Upper lobe of left lung (tissue), 6 donors: ENCODE measurements at regions not wholly inside any gene's neighbourhood (a gene's known extent, or its start where the extent isn't known, plus 50 kb on each side); places are given as distances from the start of the nearest gene placed in this dataset.

Experiments used
- ATAC-seq, 2 donors: fragments of 200-7000 bp; cut with Tn5 transposase; one replicate each; pipeline ENCODE4 v1.9.1; 2022; ENCODE audit warnings: mild to moderate bottlenecking in 2 of 2, moderate library complexity in 2 of 2; ENCODE audit not compliant: low FRiP score in 2 of 2
- DNase-seq, 2 donors: peaks; one replicate each; pipeline ENCODE4 v3.0.0-alpha.2; 2019 to 2020
- H3K27ac ChIP-seq, 4 donors: fragments of 200-600 bp; sonication (generic); one replicate each; pipeline ENCODE4 v1.5.1; 2016 to 2019
- H3K27me3 ChIP-seq, 4 donors: fragments of 200-600 bp; sonication (generic); one replicate each; pipeline ENCODE4 v1.5.1; 2017 to 2019
- H3K36me3 ChIP-seq, 4 donors: fragments of 200-600 bp; sonication (generic); one replicate each; pipeline ENCODE4 v1.5.1; 2016 to 2019
- H3K4me1 ChIP-seq, 4 donors: fragments of 200-600 bp; sonication (generic); one replicate each; pipeline ENCODE4 v1.5.1; 2018 to 2019
- H3K4me3 ChIP-seq, 4 donors: fragments of 200-600 bp; sonication (generic); one replicate each; pipeline ENCODE4 v1.5.1; 2017 to 2019; ENCODE audit warnings: mild to moderate bottlenecking in 2 of 4, moderate library complexity in 1 of 4
- H3K9me3 ChIP-seq, 4 donors: fragments of 200-600 bp; sonication (generic); one replicate each; pipeline ENCODE4 v1.5.1; 2018 to 2019
- EP300 ChIP-seq, 4 donors: sonication (generic); formaldehyde crosslinking; IDR thresholded peaks; one replicate each; pipeline ENCODE4 v1.5.1; 2017; ENCODE audit warnings: antibody characterized with exemption in 4 of 4, control low read depth in 2 of 4
- POLR2A ChIP-seq, 4 donors: fragments of 450-650 bp; IDR thresholded peaks; one replicate each; pipeline ENCODE4 v1.5.1; 2016 to 2017; ENCODE audit warnings: antibody characterized with exemption in 4 of 4, mild to moderate bottlenecking in 2 of 4
- POLR2AphosphoS5 ChIP-seq, 2 donors: sonication (generic); formaldehyde crosslinking; IDR thresholded peaks; one replicate each; pipeline ENCODE4 v1.5.1; 2017; ENCODE audit warnings: antibody characterized with exemption in 2 of 2
- WGBS, 2 donors: methylation state at CpG; one replicate each; pipeline ENCODE4 v1.1.5; 2017 to 2018; 5-methylcytosine and 5-hydroxymethylcytosine counted together
- TF ChIP-seq, protein P1 (sequence below), 6 experiments: fragments of 450-650 bp in 4 of 6; fragments of 200-600 bp in 2 of 6; sonication (generic) in 2 of 6; IDR thresholded peaks; one replicate each; pipeline ENCODE4 v1.5.1; 2016 to 2019; ENCODE audit warnings: antibody characterized with exemption in 6 of 6
- donor health status: DM: no; HTN: no; CAD: no; lungs with moderate emphysema.
- donor health status: DM: no; HTN: yes; CAD: no; lungs with severe emphysema.

DNA sequence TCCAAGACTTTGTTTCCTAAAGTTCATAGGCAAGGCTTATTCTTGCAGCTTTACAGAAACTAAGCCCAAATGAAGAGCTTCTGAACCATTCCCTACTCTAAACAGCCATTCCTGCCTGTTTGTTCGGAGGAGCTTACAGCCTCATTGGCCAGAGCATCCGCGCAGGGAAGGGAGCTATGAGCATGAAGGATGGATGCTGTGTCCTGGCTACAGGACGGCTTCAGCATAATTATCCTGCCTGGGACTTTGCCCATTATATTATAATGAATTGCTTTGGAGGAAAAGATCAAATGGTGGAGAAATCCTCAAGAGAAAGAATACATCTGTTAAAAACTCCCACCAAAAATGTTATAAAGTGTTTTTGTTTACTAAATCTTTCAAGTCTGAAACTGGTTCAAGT lies 378.2 kb upstream of the BTBD3 start:
- no peak for TF ChIP-seq POLR2A (IDR thresholded peaks at IDR 0.05)
- Histone ChIP-seq H3K4me1 (peaks cover 0 to 5% (median 1%) of the 10 kb centered on the region in 4 donors), H3K36me3 (no peaks in the 10 kb centered on the region), H3K27me3 (no peaks in the 10 kb centered on the region), H3K27ac (no peak overlapping the region), H3K4me3 (no peak overlapping the region), H3K9me3 (no peaks in the 10 kb centered on the region)
- DNase-seq (no peak), ATAC-seq (no peak)
- 68 to 71% methylated on average over 4 of the region's 4 CpGs for WGBS, 2 donors

DNA sequence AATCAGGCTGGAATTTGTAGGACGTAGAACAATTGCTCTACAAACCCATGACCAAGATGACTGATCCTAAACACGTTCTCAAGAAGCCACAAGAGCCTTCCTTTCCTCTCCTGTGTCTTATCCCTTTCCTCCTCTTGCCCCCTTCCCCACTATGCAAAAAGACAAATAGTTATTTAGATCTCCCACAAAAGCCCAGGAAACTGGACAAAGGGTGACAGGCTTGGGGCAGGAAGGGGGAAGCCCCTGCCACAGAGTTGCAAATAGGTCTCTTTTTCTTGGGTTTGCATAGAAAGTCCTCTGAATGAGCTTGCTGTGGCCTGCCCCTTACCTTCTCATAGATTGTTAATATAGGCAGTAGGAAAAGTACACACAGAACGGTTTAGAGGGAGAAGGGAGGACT lies 377.1 kb upstream of the BTBD3 start:
- ATAC-seq: no peak
- no peaks in the 10 kb centered on the region for H3K27me3 ChIP-seq
- WGBS, 2 donors: 72 to 76% methylated on average over 3 of the region's 3 CpGs
- H3K4me1 ChIP-seq: peaks cover 0 to 5% (median 1%) of the 10 kb centered on the region in 4 donors
- H3K36me3 ChIP-seq: no peaks in the 10 kb centered on the region
- H3K27ac ChIP-seq: no peak overlapping the region
- H3K4me3 ChIP-seq: no peak overlapping the region
- TF ChIP-seq, protein P1, sequence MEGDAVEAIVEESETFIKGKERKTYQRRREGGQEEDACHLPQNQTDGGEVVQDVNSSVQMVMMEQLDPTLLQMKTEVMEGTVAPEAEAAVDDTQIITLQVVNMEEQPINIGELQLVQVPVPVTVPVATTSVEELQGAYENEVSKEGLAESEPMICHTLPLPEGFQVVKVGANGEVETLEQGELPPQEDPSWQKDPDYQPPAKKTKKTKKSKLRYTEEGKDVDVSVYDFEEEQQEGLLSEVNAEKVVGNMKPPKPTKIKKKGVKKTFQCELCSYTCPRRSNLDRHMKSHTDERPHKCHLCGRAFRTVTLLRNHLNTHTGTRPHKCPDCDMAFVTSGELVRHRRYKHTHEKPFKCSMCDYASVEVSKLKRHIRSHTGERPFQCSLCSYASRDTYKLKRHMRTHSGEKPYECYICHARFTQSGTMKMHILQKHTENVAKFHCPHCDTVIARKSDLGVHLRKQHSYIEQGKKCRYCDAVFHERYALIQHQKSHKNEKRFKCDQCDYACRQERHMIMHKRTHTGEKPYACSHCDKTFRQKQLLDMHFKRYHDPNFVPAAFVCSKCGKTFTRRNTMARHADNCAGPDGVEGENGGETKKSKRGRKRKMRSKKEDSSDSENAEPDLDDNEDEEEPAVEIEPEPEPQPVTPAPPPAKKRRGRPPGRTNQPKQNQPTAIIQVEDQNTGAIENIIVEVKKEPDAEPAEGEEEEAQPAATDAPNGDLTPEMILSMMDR (IDR thresholded peaks at IDR 0.05): no peak
- TF ChIP-seq POLR2A (IDR thresholded peaks at IDR 0.05) (no peak), POLR2AphosphoS5 (IDR thresholded peaks at IDR 0.05) (no peak), EP300 (IDR thresholded peaks at IDR 0.05) (no peak)
- no peak for DNase-seq
- no peaks in the 10 kb centered on the region for H3K9me3 ChIP-seq

DNA sequence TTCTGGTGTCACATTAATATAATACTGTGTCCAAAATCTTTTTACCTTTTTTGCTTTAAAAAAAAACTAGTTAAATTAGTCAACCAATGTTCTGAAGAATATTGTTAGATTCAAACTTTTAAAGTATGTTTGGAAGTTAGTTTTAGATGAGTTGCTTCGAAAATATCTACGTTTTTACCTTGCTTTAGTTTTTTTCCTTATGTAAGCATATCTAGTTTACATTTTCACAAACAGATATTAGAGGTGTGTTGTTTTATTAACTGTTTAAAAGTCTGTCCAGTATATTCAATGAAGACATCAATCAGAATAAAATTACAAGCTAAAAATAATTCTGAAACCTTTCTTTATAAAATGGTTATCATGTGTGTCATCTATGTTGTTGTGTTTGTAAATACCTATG lies 375.0 kb upstream of the BTBD3 start:
- no peaks in the 10 kb centered on the region for H3K9me3 ChIP-seq
- H3K27ac ChIP-seq: no peak overlapping the region
- TF ChIP-seq, protein P1 (IDR thresholded peaks at IDR 0.05): no peak
- TF ChIP-seq POLR2AphosphoS5 (IDR thresholded peaks at IDR 0.05): no peak
- no peaks in the 10 kb centered on the region for H3K27me3 ChIP-seq
- no peaks in the 10 kb centered on the region for H3K36me3 ChIP-seq
- WGBS, 2 donors: 72 to 82% methylated on average over 2 of the region's 2 CpGs
- ATAC-seq (no peak), DNase-seq (no peak)
- peaks cover 0 to 5% (median 1%) of the 10 kb centered on the region in 4 donors for H3K4me1 ChIP-seq
- no peak overlapping the region for H3K4me3 ChIP-seq

DNA sequence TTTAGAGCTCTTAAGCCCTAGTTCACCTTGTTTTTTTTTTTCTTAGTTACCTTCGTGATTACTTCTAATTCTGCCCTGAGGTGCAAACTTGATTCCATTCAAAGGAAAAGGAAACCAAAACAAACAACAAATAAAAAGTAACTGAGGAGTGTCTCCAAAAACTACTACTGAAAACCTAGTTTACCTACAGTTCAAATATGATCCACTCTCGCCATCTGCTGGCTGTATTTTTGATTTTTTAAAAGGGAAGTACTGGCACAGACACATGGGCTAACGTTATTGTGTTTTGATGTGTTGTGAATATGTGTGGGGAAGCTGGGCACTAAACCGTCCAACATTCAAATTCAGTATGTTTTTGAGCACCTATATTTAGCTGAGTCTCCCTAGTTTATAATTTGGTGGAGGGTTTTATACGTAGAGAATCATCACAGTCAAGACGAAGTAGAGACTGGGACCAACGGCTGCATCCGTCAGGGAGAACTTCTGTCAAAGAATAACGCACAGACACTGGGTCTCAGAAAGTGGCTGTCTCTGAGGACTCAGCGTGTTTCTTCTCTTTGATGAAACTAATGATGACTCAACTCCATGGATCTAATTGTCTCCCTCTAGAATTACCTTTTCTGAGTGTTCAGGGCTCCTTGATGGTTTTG lies 373.5 kb upstream of the BTBD3 start:
- Histone ChIP-seq H3K27ac (no peak overlapping the region), H3K4me1 (peaks cover 0 to 5% (median 1%) of the 10 kb centered on the region in 4 donors), H3K4me3 (no peak overlapping the region), H3K36me3 (no peaks in the 10 kb centered on the region), H3K9me3 (no peaks in the 10 kb centered on the region), H3K27me3 (no peaks in the 10 kb centered on the region)
- 12% methylated on average over 8 to 10 of the region's 10 CpGs for WGBS, 2 donors
- TF ChIP-seq, protein P1 (IDR thresholded peaks at IDR 0.05): peak in 5 of 6 experiments; percentile 26 to 68 (median 59)
- no peak for TF ChIP-seq EP300 (IDR thresholded peaks at IDR 0.05)
- DNase-seq (no peak), ATAC-seq (peak in 1 of 2 donors; percentile 83)

DNA sequence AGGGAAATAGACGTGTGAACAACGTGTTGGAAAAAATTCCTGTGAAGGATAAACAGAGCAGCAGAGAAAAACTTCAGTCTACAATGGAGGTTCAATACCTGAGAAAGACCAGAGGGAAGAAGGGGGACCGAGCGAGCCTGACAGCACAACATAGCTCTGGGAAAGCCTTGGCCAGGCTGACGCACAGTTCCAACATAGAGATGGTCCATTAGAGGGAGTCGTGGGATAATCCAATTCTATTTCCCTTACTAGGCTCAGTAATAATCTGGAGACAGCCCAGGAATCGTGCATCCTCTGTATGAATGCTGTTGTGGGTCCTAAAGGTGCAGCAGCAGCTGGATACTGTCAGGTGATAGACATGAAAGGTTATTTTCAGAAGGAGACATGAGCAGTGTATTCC lies 370.8 kb upstream of the BTBD3 start:
- no peaks in the 10 kb centered on the region for H3K9me3 ChIP-seq
- H3K27me3 ChIP-seq: no peaks in the 10 kb centered on the region
- no peaks in the 10 kb centered on the region for H3K36me3 ChIP-seq
- DNase-seq (no peak), ATAC-seq (no peak)
- H3K27ac ChIP-seq: no peak overlapping the region
- TF ChIP-seq POLR2A (IDR thresholded peaks at IDR 0.05): no peak
- no peak for TF ChIP-seq EP300 (IDR thresholded peaks at IDR 0.05)
- no peak for TF ChIP-seq POLR2AphosphoS5 (IDR thresholded peaks at IDR 0.05)
- TF ChIP-seq, protein P1 (IDR thresholded peaks at IDR 0.05): no peak
- peaks cover 0 to 5% (median 1%) of the 10 kb centered on the region in 4 donors for H3K4me1 ChIP-seq
- H3K4me3 ChIP-seq: no peak overlapping the region
- 56 to 70% methylated on average over 7 of the region's 7 CpGs for WGBS, 2 donors
